Activated CD4-positive, alpha-beta T cell treated with anti-CD3 and anti-CD28 coated beads, Interleukin-2, amount 10 ng/mL, durations not matched to agents 24 days and 14 days (primary cell): ENCODE measurements at regions not wholly inside any gene's neighbourhood (a gene's known extent, or its start where the extent isn't known, plus 50 kb on each side); places are given as distances from the start of the nearest gene placed in this dataset.

Experiments used
- DNase-seq: peaks from one replicate; pipeline ENCODE4 v3.0.0; 2022
- H3K27ac Mint-ChIP-seq: one replicate; pipeline ENCODE4 v1.8.0; 2022; ENCODE audit warnings: mild to moderate bottlenecking, mixed read lengths
- H3K27me3 Mint-ChIP-seq: one replicate; pipeline ENCODE4 v1.8.0; 2022; ENCODE audit warnings: mixed read lengths
- H3K36me3 Mint-ChIP-seq: one replicate; pipeline ENCODE4 v1.8.0; 2022; ENCODE audit warnings: low read depth, mild to moderate bottlenecking, mixed read lengths
- H3K4me1 Mint-ChIP-seq: one replicate; pipeline ENCODE4 v1.8.0; 2021; ENCODE audit warnings: mixed read lengths
- H3K4me3 Mint-ChIP-seq: one replicate; pipeline ENCODE4 v1.8.0; 2022; ENCODE audit warnings: mild to moderate bottlenecking, moderate library complexity, mixed read lengths
- H3K9me3 Mint-ChIP-seq: one replicate; pipeline ENCODE4 v1.8.0; 2021; ENCODE audit warnings: mixed read lengths
- intact Hi-C: fragments of 100-400 bp; cut with micrococcal nuclease; formaldehyde crosslinking; loops from one replicate; pipeline ENCODE4 v1.15.1; 2023

DNA sequence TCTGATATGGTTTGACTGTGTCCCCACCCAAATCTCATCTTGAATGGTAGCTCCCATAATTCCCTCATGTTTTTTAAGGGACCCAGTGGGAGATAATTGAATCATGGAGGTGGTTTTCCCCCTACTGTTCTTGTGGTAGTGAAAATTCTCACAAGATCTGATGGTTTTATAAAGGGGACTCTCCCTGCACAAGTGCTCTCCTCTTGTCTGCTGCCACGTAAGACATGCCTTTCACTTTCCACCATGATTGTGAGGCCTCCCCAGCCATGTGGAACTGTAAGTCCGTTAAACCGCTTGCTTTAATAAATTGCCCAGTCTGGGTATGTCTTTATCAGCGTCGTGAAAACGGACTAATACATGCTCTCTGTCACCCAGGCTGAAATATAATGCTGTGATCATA lies 200.9 kb upstream of the SLIT2 start:
- Mint-ChIP-seq H3K27ac (no peak overlapping the region), H3K4me1 (no peaks in the 10 kb centered on the region), H3K9me3 (peaks cover 8% of the 10 kb centered on the region), H3K4me3 (no peak overlapping the region), H3K27me3 (no peaks in the 10 kb centered on the region), H3K36me3 (no peaks in the 10 kb centered on the region)
- DNase-seq = no peak
- intact Hi-C loops = no loop called here

- intact Hi-C loops = no loop called here
Observed at GRCh38 chr4:20049889-20050288, 201.8 kb upstream of the SLIT2 start.

DNA sequence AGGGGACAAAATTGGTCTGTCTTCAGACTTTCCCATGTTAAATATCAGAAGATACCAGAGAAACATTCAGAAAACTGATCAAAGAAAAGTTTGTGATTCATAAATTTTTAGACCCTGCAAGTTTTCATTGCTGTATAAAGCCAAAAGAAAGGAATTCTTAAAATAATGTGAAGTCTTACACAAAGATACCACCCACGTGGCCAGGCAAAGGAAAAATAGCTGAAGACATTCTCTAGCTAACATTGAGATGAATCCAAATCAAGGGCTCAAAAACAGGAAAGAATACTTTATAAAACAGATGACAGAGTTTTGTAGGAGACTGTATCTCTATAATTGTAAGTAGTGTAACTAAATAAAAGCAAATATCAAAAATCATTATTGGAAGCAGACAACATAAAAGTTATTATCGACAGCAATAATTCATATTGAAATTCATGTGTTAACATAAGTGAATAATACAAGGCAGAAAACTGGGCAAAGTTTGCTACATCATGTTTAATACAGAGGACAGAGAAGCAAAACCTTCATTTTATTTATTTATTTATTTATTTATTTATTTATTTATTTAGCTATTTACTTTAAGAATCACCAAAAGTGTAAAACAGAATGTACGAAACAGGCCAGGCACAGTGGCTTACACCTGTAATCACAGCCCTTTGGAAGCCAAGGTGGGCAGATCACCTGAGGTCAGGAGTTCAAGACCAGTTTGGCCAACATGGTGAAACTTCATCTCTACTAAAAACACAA lies 204.6 kb upstream of the SLIT2 start:
- intact Hi-C loops = no loop called here
- H3K27me3 Mint-ChIP-seq = no peaks in the 10 kb centered on the region

More at GRCh38 chr4:20049889-20050288, 201.8 kb upstream of the SLIT2 start:
- Mint-ChIP-seq H3K27me3 (no peaks in the 10 kb centered on the region), H3K9me3 (peaks cover 4% of the 10 kb centered on the region), H3K4me1 (no peaks in the 10 kb centered on the region), H3K27ac (no peak overlapping the region), H3K4me3 (no peak overlapping the region), H3K36me3 (no peaks in the 10 kb centered on the region)
- DNase-seq = no peak

DNA sequence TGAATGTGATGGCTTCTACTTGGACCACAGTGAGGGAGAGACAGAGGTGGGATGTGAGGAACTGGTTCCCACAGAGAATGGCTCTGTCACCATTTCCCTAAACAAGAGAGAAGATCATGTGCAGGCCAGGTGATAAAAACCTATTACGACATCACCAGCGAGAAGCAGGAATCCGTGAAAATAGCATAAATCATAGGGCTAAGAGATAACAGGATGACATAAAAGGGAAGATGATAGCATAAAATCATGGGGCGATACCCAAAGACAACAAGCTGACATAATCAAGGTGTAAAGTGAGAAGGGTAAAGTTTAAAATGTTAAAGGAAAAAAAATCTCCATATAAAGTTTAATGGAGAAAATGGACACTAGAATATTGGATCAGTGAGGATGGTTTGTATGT lies 205.5 kb upstream of the SLIT2 start:
- DNase-seq = no peak
- H3K36me3 Mint-ChIP-seq = no peaks in the 10 kb centered on the region
- no peaks in the 10 kb centered on the region for H3K9me3 Mint-ChIP-seq
- H3K27me3 Mint-ChIP-seq = no peaks in the 10 kb centered on the region
- no peak overlapping the region for H3K4me3 Mint-ChIP-seq
- intact Hi-C loops = no loop called here
- H3K4me1 Mint-ChIP-seq = no peaks in the 10 kb centered on the region
- H3K27ac Mint-ChIP-seq = no peak overlapping the region

More for the DNA sequence above, 204.6 kb upstream of the SLIT2 start:
- no peaks in the 10 kb centered on the region for H3K4me1 Mint-ChIP-seq
- no peaks in the 10 kb centered on the region for H3K36me3 Mint-ChIP-seq
- no peaks in the 10 kb centered on the region for H3K9me3 Mint-ChIP-seq
- H3K27ac Mint-ChIP-seq = no peak overlapping the region
- no peak overlapping the region for H3K4me3 Mint-ChIP-seq
- DNase-seq = no peak

DNA sequence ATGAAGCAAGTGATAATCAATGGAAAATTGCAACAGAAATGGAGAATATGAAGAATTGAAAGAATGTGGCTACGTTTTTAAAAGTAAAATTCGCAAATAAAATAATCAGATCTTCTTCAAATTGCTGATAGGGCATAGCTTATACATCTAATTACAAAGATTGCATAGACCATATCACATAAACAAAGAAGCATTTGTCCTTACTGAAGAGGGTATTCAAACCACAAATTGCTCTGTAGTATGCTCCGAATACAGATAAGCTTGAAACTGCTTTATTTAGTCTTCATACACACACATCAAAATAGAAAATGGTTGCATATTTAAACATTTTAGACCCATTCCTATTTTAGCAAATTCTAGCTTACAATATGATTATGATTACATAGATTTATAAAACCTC lies 206.7 kb upstream of the SLIT2 start:
- Mint-ChIP-seq H3K27ac (no peak overlapping the region), H3K9me3 (no peaks in the 10 kb centered on the region), H3K36me3 (no peaks in the 10 kb centered on the region), H3K4me1 (no peaks in the 10 kb centered on the region), H3K4me3 (no peak overlapping the region), H3K27me3 (no peaks in the 10 kb centered on the region)
- no peak for DNase-seq
- intact Hi-C loops = no loop called here

GRCh38 chr4:20044502-20044911 lies 207.2 kb upstream of the SLIT2 start:
- Mint-ChIP-seq H3K27me3 (no peaks in the 10 kb centered on the region), H3K4me1 (no peaks in the 10 kb centered on the region), H3K4me3 (no peak overlapping the region), H3K36me3 (no peaks in the 10 kb centered on the region), H3K27ac (no peak overlapping the region), H3K9me3 (no peaks in the 10 kb centered on the region)
- no peak for DNase-seq
- intact Hi-C loops = no loop called here

- Mint-ChIP-seq H3K4me1 (no peaks in the 10 kb centered on the region), H3K9me3 (no peaks in the 10 kb centered on the region), H3K36me3 (no peaks in the 10 kb centered on the region), H3K27ac (no peak overlapping the region), H3K27me3 (no peaks in the 10 kb centered on the region), H3K4me3 (no peak overlapping the region)
- intact Hi-C loops = no loop called here
- DNase-seq = no peak
Observed at GRCh38 chr4:20043991-20044390, 207.7 kb upstream of the SLIT2 start.

GRCh38 chr4:20042769-20043168 lies 208.9 kb upstream of the SLIT2 start:
- H3K4me1 Mint-ChIP-seq = no peaks in the 10 kb centered on the region
- H3K27me3 Mint-ChIP-seq = no peaks in the 10 kb centered on the region
- intact Hi-C loops = no loop called here
- no peak overlapping the region for H3K4me3 Mint-ChIP-seq
- no peak overlapping the region for H3K27ac Mint-ChIP-seq
- DNase-seq = no peak
- no peaks in the 10 kb centered on the region for H3K36me3 Mint-ChIP-seq
- no peaks in the 10 kb centered on the region for H3K9me3 Mint-ChIP-seq

GRCh38 chr4:20041839-20042407 lies 209.8 kb upstream of the SLIT2 start:
- intact Hi-C loops = no loop called here
- Mint-ChIP-seq H3K4me3 (no peak overlapping the region), H3K4me1 (no peaks in the 10 kb centered on the region), H3K9me3 (no peaks in the 10 kb centered on the region), H3K36me3 (no peaks in the 10 kb centered on the region), H3K27me3 (no peaks in the 10 kb centered on the region), H3K27ac (no peak overlapping the region)
- no peak for DNase-seq

DNA sequence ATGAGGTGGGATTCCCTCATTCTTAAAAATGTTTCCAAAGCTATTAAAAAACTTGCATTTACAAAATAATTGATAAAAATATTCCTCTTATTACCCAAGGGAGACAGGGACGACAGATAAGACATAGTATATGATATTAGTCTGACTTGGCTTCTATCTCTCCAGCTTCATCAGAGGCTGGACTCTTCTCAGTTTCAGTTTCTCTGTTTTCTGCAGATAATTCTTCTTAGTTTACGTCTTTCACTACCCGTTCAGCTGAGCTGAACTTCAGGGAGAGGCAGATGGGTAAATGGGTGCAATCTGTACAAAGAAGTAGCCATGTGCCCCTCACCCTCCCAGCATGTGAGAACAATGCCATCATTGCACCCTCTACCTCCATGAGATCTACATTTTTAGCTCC lies 214.0 kb upstream of the SLIT2 start:
- H3K27ac Mint-ChIP-seq = no peak overlapping the region
- H3K27me3 Mint-ChIP-seq = no peaks in the 10 kb centered on the region
- intact Hi-C loops = no loop called here
- DNase-seq = no peak
- H3K9me3 Mint-ChIP-seq = no peaks in the 10 kb centered on the region
- no peaks in the 10 kb centered on the region for H3K4me1 Mint-ChIP-seq
- no peak overlapping the region for H3K4me3 Mint-ChIP-seq
- H3K36me3 Mint-ChIP-seq = no peaks in the 10 kb centered on the region

- H3K27me3 Mint-ChIP-seq = no peaks in the 10 kb centered on the region
Observed at GRCh38 chr4:20030108-20030507, 221.6 kb upstream of the SLIT2 start.

GRCh38 chr4:20028645-20029044 lies 223.1 kb upstream of the SLIT2 start:
- H3K27ac Mint-ChIP-seq = no peak overlapping the region
- H3K27me3 Mint-ChIP-seq = no peaks in the 10 kb centered on the region
- DNase-seq = no peak
- no peaks in the 10 kb centered on the region for H3K9me3 Mint-ChIP-seq
- intact Hi-C loops = no loop called here
- H3K4me3 Mint-ChIP-seq = no peak overlapping the region
- no peaks in the 10 kb centered on the region for H3K4me1 Mint-ChIP-seq
- H3K36me3 Mint-ChIP-seq = no peaks in the 10 kb centered on the region

More at GRCh38 chr4:20030108-20030507, 221.6 kb upstream of the SLIT2 start:
- no peak for DNase-seq
- no peaks in the 10 kb centered on the region for H3K36me3 Mint-ChIP-seq
- no peak overlapping the region for H3K27ac Mint-ChIP-seq
- no peaks in the 10 kb centered on the region for H3K4me1 Mint-ChIP-seq
- intact Hi-C loops = no loop called here
- H3K4me3 Mint-ChIP-seq = no peak overlapping the region
- no peaks in the 10 kb centered on the region for H3K9me3 Mint-ChIP-seq

DNA sequence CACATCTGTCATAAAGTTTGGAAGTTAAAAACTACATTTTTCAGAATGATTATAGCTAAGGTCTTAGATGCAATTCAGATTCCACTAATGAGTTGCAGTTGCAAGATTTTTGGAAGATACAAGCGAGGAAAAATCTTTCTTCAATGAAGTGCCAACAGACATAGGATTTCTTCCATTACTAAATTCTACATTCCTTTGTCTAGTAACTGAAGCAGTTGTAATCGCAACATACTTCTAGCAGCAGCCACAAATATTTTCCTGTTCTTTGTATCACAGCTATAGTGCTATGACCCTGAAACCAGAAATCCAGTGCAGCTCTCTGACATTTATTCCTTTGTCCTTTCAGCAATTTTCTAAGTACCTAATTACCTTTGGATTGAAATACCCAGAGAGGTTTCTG lies 225.2 kb upstream of the SLIT2 start:
- no peak for DNase-seq
- no peaks in the 10 kb centered on the region for H3K27me3 Mint-ChIP-seq
- no peaks in the 10 kb centered on the region for H3K4me1 Mint-ChIP-seq
- H3K9me3 Mint-ChIP-seq = no peaks in the 10 kb centered on the region
- no peaks in the 10 kb centered on the region for H3K36me3 Mint-ChIP-seq
- H3K27ac Mint-ChIP-seq = no peak overlapping the region
- H3K4me3 Mint-ChIP-seq = no peak overlapping the region
- intact Hi-C loops = no loop called here

- no peak for DNase-seq
- intact Hi-C loops = no loop called here
- Mint-ChIP-seq H3K9me3 (no peaks in the 10 kb centered on the region), H3K27me3 (no peaks in the 10 kb centered on the region), H3K36me3 (no peaks in the 10 kb centered on the region), H3K27ac (no peak overlapping the region), H3K4me3 (no peak overlapping the region), H3K4me1 (no peaks in the 10 kb centered on the region)
Observed at GRCh38 chr4:20022471-20022870, 229.2 kb upstream of the SLIT2 start.

GRCh38 chr4:20020056-20020455 lies 231.6 kb upstream of the SLIT2 start:
- no peak for DNase-seq
- intact Hi-C loops = no loop called here
- Mint-ChIP-seq H3K27me3 (no peaks in the 10 kb centered on the region), H3K36me3 (no peaks in the 10 kb centered on the region), H3K4me1 (no peaks in the 10 kb centered on the region), H3K9me3 (no peaks in the 10 kb centered on the region), H3K4me3 (no peak overlapping the region), H3K27ac (no peak overlapping the region)
